Stimulated activated CD4-positive, alpha-beta T cell treated with anti-CD3 and anti-CD28 coated beads, Interleukin-1b, Interleukin-23, amount 100 ng/mL, for 4 hours (primary cell): ENCODE measurements at regions not wholly inside any gene's neighbourhood (a gene's known extent, or its start where the extent isn't known, plus 50 kb on each side); places are given as distances from the start of the nearest gene placed in this dataset.

ENCODE experiments used
- DNase-seq, 2 donors: peaks; one replicate each; pipeline ENCODE4 v3.0.0-alpha.2; 2020; ENCODE audit warnings: low read depth in 2 of 2

GRCh38 chr16:48946686-48947370 lies 334.8 kb downstream of the CBLN1 start:
- DNase-seq = no peak

GRCh38 chr16:48942996-48943395 lies 333.0 kb upstream of the N4BP1 start:
- DNase-seq = no peak

GRCh38 chr16:48936811-48937210 lies 326.8 kb upstream of the N4BP1 start:
- DNase-seq = no peak

GRCh38 chr16:48932216-48932855 lies 322.4 kb upstream of the N4BP1 start:
- no peak for DNase-seq

- DNase-seq = no peak
Measured at GRCh38 chr16:48930951-48931553, 321.1 kb upstream of the N4BP1 start.

- no peak for DNase-seq
Measured at GRCh38 chr16:48919791-48920190, 309.8 kb upstream of the N4BP1 start.

GRCh38 chr16:48918520-48919258 lies 308.7 kb upstream of the N4BP1 start:
- no peak for DNase-seq

- no peak for DNase-seq
Measured at GRCh38 chr16:48916566-48916965, 306.6 kb upstream of the N4BP1 start.

- no peak for DNase-seq
Measured at GRCh38 chr16:48914070-48914469, 304.1 kb upstream of the N4BP1 start.

GRCh38 chr16:48913384-48913783 lies 303.4 kb upstream of the N4BP1 start:
- no peak for DNase-seq

- DNase-seq = no peak
Measured at GRCh38 chr16:48912360-48912759, 302.4 kb upstream of the N4BP1 start.

GRCh38 chr16:48911700-48912099 lies 301.7 kb upstream of the N4BP1 start:
- no peak for DNase-seq

- DNase-seq = no peak
Measured at GRCh38 chr16:48910214-48910613, 300.2 kb upstream of the N4BP1 start.

GRCh38 chr16:48909231-48909630 lies 299.3 kb upstream of the N4BP1 start:
- no peak for DNase-seq

GRCh38 chr16:48907906-48908634 lies 298.1 kb upstream of the N4BP1 start:
- DNase-seq = no peak

GRCh38 chr16:48905632-48906505 lies 295.9 kb upstream of the N4BP1 start:
- no peak for DNase-seq

- DNase-seq = no peak
Measured at GRCh38 chr16:48904333-48904732, 294.4 kb upstream of the N4BP1 start.

- no peak for DNase-seq
Measured at GRCh38 chr16:48903039-48903438, 293.1 kb upstream of the N4BP1 start.

GRCh38 chr16:48901712-48902374 lies 291.9 kb upstream of the N4BP1 start:
- DNase-seq = no peak

- no peak for DNase-seq
Measured at GRCh38 chr16:48899500-48899899, 289.5 kb upstream of the N4BP1 start.
